ENCODE measurements at regions not wholly inside any gene's neighbourhood (a gene's known extent, or its start where the extent isn't known, plus 50 kb on each side); places are given as distances from the start of the nearest gene placed in this dataset.
"Not testable (repeated sequence)": the region's sequence is repeated elsewhere in the genome, so short reads cannot be mapped to it uniquely, and the experiment has no call there.

DNA sequence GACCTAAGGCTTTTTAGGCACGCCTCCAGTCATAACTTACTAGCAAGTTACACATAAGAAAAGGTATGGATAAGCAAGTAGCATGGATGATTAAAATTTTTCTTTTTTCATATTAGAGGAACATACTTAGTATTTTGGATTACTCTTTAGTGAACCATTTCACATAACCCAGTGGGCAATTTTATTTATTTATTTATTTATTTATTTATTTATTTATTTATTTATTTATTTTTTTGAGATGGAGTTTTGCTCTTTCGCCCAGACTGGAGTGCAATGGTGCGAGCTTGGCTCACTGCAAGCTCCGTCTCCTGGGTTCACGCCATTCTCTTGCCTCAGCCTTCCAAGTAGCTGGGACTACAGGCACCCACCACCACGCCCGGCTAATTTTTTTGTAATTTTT, 937.7 kb downstream of the C4orf33 start:
- TF ChIP-seq, protein P1, sequence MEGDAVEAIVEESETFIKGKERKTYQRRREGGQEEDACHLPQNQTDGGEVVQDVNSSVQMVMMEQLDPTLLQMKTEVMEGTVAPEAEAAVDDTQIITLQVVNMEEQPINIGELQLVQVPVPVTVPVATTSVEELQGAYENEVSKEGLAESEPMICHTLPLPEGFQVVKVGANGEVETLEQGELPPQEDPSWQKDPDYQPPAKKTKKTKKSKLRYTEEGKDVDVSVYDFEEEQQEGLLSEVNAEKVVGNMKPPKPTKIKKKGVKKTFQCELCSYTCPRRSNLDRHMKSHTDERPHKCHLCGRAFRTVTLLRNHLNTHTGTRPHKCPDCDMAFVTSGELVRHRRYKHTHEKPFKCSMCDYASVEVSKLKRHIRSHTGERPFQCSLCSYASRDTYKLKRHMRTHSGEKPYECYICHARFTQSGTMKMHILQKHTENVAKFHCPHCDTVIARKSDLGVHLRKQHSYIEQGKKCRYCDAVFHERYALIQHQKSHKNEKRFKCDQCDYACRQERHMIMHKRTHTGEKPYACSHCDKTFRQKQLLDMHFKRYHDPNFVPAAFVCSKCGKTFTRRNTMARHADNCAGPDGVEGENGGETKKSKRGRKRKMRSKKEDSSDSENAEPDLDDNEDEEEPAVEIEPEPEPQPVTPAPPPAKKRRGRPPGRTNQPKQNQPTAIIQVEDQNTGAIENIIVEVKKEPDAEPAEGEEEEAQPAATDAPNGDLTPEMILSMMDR (IDR thresholded peaks at IDR 0.05): not testable (repeated sequence)
- not testable (repeated sequence) for TF ChIP-seq POLR2A (IDR thresholded peaks at IDR 0.05)
